ENCODE measurements at regions not wholly inside any gene's neighbourhood (a gene's known extent, or its start where the extent isn't known, plus 50 kb on each side); places are given as distances from the start of the nearest gene placed in this dataset.
"Not testable (repeated sequence)": the region's sequence is repeated elsewhere in the genome, so short reads cannot be mapped to it uniquely, and the experiment has no call there.

DNA sequence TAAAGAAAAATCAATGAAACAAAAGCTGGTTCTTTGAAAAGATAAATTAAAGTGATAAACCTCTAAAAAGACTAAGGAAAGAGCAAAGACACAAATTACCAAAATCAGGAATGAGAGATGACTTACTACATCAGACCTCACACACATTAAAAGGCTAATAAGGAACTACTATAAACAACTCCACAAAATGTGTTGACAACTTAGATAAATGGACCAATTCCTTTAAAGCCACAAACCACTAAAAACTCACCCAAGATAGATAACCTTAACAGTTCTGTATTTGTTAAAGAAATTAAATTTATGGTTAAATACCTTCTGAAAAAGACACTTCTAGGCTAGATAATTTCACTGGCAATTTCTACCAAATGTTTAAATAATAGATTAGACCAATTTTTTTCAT, 170.4 kb downstream of the SMAD6 start:
- Mint-ChIP-seq H3K27me3 (peaks cover 9% of the 10 kb centered on the region), H3K4me3 (no peak overlapping the region), H3K4me1 (no peaks in the 10 kb centered on the region), H3K27ac (no peak overlapping the region), H3K9me3 (no peaks in the 10 kb centered on the region), H3K36me3 (no peaks in the 10 kb centered on the region)

DNA sequence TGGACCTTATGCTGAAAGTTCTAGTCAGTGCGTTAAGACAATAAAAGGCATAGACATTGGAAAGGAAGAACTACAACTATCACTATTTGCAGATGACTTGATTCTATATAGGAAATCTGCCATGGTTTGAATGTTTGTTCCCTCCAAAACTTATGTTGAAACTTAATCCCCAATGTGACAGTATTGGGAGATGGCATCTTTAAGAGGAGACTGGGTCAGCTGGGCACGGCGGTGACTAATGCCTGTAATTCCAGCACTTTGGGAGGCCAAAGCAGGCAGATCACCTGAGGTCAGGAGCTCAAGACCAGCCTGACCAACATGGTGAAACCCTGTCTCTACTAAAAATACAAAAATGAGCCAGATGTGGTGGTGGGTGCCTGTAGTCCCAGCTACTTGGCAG, 171.3 kb downstream of the SMAD6 start:
- not testable (repeated sequence) for H3K4me3 Mint-ChIP-seq, H3K27ac Mint-ChIP-seq, H3K36me3 Mint-ChIP-seq, H3K9me3 Mint-ChIP-seq, H3K4me1 Mint-ChIP-seq, H3K27me3 Mint-ChIP-seq

DNA sequence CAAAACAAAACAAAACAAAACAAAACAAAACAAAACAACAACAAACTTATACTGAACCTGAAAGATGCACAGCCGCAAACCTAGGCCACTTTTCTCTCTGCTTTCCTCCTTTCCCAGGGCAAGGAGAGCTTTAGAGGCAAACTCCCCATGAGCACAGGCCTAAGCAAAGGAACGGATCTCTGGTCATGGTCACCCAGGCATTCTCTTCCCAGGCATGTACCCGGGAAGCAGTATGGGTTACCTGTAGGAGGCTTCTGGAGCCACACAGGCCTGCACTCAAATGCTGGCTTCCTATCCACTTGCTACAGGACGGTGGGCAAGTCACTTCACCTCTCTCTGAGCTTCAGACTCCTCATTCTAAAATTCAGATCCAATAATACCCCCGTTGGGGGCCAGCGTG, 171.8 kb downstream of the SMAD6 start:
- Mint-ChIP-seq H3K4me1 (no peaks in the 10 kb centered on the region), H3K9me3 (no peaks in the 10 kb centered on the region), H3K36me3 (no peaks in the 10 kb centered on the region), H3K27me3 (peaks cover 5% of the 10 kb centered on the region), H3K4me3 (no peak overlapping the region), H3K27ac (no peak overlapping the region)

DNA sequence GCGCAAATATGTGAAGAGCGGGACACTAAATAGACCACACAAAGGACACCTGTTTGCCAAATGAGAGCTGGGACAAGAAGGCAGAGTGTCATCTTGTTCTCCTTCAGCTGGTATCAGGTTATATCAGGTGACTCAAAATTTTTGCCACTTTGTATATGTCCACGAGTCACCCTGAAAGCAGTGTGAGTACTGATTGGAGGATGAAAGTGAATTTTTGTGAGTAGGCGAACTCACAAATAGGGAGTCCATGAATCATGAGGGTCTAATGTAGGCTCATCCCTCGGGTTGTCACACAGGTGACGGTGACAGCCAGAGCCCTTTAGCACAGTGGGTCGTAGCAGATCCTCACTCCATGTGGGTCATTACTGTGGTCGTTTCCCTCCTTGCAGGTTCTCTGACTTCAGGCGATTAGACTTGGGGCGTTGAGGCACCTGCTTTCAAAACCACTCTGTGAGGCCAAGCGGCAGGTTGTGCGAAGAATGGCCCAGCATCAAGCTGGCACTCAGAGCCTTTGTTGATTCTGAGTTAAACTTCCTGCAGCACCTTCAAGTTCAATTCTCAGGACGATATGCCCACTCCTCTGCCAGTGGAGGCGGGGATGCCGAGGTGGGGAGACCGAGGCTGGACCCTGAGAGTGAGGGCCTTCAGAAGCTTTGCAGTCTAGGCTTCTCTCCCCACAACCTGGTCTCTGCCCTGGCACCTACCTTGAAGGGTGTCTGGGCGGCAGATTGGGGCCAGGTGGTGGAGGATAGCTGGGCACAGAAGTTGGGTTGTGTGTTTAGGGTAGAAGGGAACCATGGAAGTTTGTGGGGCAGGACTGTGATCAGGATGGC, 173.8 kb downstream of the SMAD6 start:
- Mint-ChIP-seq H3K4me1 (no peaks in the 10 kb centered on the region), H3K36me3 (no peaks in the 10 kb centered on the region), H3K4me3 (no peak overlapping the region), H3K9me3 (no peaks in the 10 kb centered on the region), H3K27ac (no peak overlapping the region), H3K27me3 (peaks cover under 1% of the 10 kb centered on the region)

- Mint-ChIP-seq H3K4me1 (no peaks in the 10 kb centered on the region), H3K27ac (no peak overlapping the region), H3K4me3 (no peak overlapping the region), H3K36me3 (no peaks in the 10 kb centered on the region), H3K9me3 (no peaks in the 10 kb centered on the region), H3K27me3 (peaks cover 4% of the 10 kb centered on the region)
Measured at GRCh38 chr15:66876421-66876730, 174.3 kb downstream of the SMAD6 start.

- no peaks in the 10 kb centered on the region for H3K4me1 Mint-ChIP-seq
- H3K27me3 Mint-ChIP-seq: peaks cover 4% of the 10 kb centered on the region
- H3K27ac Mint-ChIP-seq: no peak overlapping the region
- H3K36me3 Mint-ChIP-seq: no peaks in the 10 kb centered on the region
- H3K4me3 Mint-ChIP-seq: no peak overlapping the region
- H3K9me3 Mint-ChIP-seq: no peaks in the 10 kb centered on the region
Measured at GRCh38 chr15:66876731-66877476, 174.9 kb downstream of the SMAD6 start.

GRCh38 chr15:66877477-66878271, 175.6 kb downstream of the SMAD6 start:
- Mint-ChIP-seq H3K27ac (no peak overlapping the region), H3K4me1 (no peaks in the 10 kb centered on the region), H3K36me3 (no peaks in the 10 kb centered on the region), H3K27me3 (peaks cover 4% of the 10 kb centered on the region), H3K4me3 (no peak overlapping the region), H3K9me3 (no peaks in the 10 kb centered on the region)

GRCh38 chr15:66878761-66879160, 176.7 kb downstream of the SMAD6 start:
- Mint-ChIP-seq H3K27ac (no peak overlapping the region), H3K27me3 (peaks cover 4% of the 10 kb centered on the region), H3K36me3 (no peaks in the 10 kb centered on the region), H3K4me1 (no peaks in the 10 kb centered on the region), H3K4me3 (no peak overlapping the region), H3K9me3 (no peaks in the 10 kb centered on the region)

DNA sequence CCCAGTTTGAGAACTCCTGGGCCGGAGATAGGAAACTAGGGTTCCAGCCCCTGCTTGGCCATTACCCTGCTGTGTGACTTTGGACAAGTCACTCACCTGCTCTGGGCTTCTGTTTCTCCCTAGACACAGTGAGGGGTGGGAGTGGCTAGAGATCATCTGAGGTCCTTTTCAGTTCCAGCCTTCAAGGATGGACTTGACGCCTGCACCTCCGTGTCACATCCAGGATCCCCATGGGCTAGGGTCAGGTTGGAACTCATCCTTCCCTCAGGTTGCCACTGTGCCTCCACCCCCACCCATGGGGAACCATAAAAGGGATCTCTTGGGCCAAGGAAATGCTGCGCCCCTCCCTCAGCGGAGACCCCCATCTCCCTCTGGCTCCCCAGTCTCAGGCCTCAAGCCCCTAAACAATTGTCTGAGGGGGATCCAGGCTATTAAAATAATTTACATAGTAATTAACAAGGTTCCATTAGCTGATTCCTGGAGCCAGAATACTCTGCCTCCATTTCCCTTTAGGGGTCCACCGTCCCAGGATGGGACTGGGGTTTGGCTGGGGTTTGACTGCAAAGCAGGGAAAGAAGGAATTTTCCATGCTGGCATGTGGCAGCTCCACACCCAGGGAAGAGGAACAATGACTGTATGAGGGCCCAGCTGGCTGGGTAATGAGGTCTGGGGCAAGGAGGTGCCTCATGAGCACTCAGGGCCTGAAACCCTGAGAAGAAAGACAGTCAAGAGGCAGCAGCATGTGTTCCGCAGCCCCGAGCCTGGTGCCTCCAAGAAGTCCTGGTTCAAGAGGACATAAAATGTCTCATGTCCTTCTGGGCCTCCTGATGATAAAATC, 177.7 kb downstream of the SMAD6 start:
- H3K27ac Mint-ChIP-seq: no peak overlapping the region
- no peaks in the 10 kb centered on the region for H3K36me3 Mint-ChIP-seq
- H3K4me1 Mint-ChIP-seq: no peaks in the 10 kb centered on the region
- H3K9me3 Mint-ChIP-seq: no peaks in the 10 kb centered on the region
- peaks cover 4% of the 10 kb centered on the region for H3K27me3 Mint-ChIP-seq
- H3K4me3 Mint-ChIP-seq: no peak overlapping the region

DNA sequence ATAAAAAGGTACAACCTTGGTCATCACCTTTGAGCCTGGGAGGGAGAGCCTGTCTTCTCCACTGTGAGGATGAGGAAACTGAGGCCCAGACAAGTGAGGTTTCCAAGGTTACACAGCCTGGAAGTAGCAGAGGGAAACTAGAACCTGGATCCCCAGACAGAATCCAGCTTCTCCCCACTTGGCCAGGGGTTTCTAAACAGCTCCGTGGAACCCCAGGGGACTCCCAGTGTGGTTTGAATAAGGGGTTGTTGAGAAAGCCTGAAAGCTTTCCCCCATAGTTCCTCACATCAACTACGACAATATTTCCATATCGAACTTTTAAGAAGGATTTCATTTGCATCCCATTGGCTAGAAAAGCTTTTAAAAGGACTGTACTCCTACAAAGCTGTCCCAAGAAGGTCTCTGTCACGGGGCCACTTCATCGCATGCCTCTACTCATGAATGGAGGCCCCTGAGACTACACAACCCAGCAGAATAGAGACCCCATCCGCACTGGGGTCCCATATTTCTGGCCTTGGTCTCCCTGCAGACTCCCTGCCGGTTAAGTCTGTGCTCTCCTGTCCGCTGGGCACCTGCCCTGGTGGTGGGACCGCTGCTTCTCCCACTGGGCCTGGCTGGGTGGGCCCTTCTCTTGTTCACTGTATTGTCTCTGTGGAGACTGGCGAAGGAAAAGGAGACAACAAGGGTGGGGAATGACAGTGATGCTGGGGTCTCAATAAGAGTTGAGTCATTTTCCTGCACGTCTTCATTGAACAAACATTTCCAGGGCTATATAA, 178.5 kb downstream of the SMAD6 start:
- Mint-ChIP-seq H3K4me3 (no peak overlapping the region), H3K27me3 (peaks cover 4% of the 10 kb centered on the region), H3K4me1 (no peaks in the 10 kb centered on the region), H3K9me3 (no peaks in the 10 kb centered on the region), H3K36me3 (no peaks in the 10 kb centered on the region), H3K27ac (no peak overlapping the region)

- H3K4me1 Mint-ChIP-seq: no peaks in the 10 kb centered on the region
- no peak overlapping the region for H3K4me3 Mint-ChIP-seq
- no peaks in the 10 kb centered on the region for H3K9me3 Mint-ChIP-seq
- H3K27me3 Mint-ChIP-seq: peaks cover 4% of the 10 kb centered on the region
- no peaks in the 10 kb centered on the region for H3K36me3 Mint-ChIP-seq
- H3K27ac Mint-ChIP-seq: no peak overlapping the region
Measured at GRCh38 chr15:66881173-66881905, 179.3 kb downstream of the SMAD6 start.

GRCh38 chr15:66882251-66883020, 180.4 kb downstream of the SMAD6 start:
- Mint-ChIP-seq H3K36me3 (no peaks in the 10 kb centered on the region), H3K9me3 (no peaks in the 10 kb centered on the region), H3K27me3 (peaks cover 4% of the 10 kb centered on the region), H3K4me3 (no peak overlapping the region), H3K27ac (no peak overlapping the region), H3K4me1 (no peaks in the 10 kb centered on the region)

- Mint-ChIP-seq H3K4me3 (no peak overlapping the region), H3K4me1 (no peaks in the 10 kb centered on the region), H3K27ac (no peak overlapping the region), H3K27me3 (peaks cover 4% of the 10 kb centered on the region), H3K9me3 (no peaks in the 10 kb centered on the region), H3K36me3 (no peaks in the 10 kb centered on the region)
Measured at GRCh38 chr15:66883284-66883911, 181.4 kb downstream of the SMAD6 start.

Data from activated naive CD4-positive, alpha-beta T cell treated with anti-CD3 and anti-CD28 coated beads, Interleukin-2, amount 50 U/mL, for 24 hours (primary cell).